ENCODE measurements at regions not wholly inside any gene's neighbourhood (a gene's known extent, or its start where the extent isn't known, plus 50 kb on each side); places are given as distances from the start of the nearest gene placed in this dataset.

DNA sequence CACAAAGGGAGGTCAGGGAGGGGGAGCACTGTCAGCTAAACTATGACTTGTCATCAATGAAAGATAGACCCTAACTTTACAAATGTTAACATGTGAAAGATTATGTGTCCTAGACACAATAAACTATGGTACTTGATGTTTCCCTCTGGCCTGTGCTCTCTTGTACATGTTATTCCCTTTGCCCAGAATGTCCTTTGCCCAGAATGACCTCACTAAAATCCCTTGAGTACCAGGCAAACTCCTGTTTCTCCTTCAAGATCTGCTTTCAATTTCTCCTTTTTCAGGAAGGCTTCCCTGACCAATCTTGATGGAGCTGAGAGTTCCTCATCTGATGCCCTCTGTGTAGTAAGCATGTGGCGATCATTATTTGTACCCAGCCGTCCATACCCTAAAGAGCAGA, 143.1 kb downstream of the ZNF365 start:
- TF ChIP-seq HDGF (IDR thresholded peaks at IDR 0.05; ENCODE audit: borderline replicate concordance) (no peak), FOXA1 (IDR thresholded peaks at IDR 0.05) (no peak), ARNT (IDR thresholded peaks at IDR 0.05) (no peak), LEF1 (IDR thresholded peaks at IDR 0.05; ENCODE audit: borderline replicate concordance) (no peak), SP1 (IDR thresholded peaks at IDR 0.05) (no peak)
